ENCODE measurements at regions not wholly inside any gene's neighbourhood (a gene's known extent, or its start where the extent isn't known, plus 50 kb on each side); places are given as distances from the start of the nearest gene placed in this dataset.

DNA sequence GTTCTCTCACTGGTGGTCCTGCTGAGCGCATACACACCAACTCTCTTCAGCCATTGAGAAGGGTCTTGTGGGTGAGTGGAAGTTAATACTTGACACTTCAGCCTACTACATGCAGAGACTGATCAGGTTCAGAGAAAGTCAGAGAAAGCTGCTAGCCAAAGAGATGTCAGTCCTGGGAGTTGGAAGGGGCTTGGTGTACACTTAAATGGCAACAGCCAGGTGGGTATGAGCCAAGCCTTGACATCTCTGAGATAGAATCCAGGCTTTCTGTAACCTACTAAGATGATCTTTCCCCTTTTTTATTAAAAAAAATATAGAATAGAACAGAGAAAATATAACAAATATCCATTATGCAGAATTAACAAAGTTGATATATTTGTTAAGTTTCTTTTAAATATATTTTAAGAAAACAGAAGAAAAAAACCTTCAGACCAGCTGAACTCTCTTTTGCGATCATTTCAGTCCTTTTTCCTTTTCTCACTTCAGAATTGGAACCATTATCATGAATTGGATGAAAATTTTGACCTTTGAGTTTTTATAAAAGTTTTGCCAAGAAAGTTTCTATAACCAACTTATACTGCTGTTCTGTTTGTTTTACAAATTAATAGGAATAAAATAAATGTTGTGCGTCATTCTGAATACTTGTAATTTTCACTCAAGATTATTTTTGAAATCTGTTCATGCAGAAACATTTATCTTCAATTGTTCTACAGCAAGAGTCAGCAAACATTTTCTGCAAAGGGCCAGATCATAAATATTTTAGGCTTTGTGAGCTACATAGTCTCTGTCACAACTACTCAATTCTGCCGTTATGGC, 153.0 kb downstream of the RFC3 start:
- no peak overlapping the region for H3K27ac ChIP-seq

DNA sequence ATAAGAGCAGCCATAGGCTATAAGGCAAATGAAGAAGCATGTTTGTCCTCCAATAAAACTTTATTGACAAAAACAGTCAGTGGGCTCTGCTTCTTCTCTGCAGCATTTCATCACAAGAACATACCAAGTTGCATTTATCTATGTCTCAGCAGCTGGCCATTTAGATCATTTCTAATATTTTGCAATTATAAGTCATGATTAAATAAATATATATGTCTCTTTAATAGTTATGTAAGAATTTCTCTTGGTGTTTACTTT, 153.5 kb downstream of the RFC3 start:
- Histone ChIP-seq H3K36me3 (no peaks in the 10 kb centered on the region), H3K27ac (no peak overlapping the region), H3K4me3 (no peak overlapping the region), H3K4me1 (no peaks in the 10 kb centered on the region), H3K27me3 (no peaks in the 10 kb centered on the region), H3K9me3 (no peaks in the 10 kb centered on the region)
- intact Hi-C loops (cut with DNase I) = no loop called here
- no peak for DNase-seq (ENCODE audit: extremely low spot score in 2 of 2)
- TF ChIP-seq, protein P1, sequence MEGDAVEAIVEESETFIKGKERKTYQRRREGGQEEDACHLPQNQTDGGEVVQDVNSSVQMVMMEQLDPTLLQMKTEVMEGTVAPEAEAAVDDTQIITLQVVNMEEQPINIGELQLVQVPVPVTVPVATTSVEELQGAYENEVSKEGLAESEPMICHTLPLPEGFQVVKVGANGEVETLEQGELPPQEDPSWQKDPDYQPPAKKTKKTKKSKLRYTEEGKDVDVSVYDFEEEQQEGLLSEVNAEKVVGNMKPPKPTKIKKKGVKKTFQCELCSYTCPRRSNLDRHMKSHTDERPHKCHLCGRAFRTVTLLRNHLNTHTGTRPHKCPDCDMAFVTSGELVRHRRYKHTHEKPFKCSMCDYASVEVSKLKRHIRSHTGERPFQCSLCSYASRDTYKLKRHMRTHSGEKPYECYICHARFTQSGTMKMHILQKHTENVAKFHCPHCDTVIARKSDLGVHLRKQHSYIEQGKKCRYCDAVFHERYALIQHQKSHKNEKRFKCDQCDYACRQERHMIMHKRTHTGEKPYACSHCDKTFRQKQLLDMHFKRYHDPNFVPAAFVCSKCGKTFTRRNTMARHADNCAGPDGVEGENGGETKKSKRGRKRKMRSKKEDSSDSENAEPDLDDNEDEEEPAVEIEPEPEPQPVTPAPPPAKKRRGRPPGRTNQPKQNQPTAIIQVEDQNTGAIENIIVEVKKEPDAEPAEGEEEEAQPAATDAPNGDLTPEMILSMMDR (IDR thresholded peaks at IDR 0.05) = no peak
- no peak for TF ChIP-seq POLR2AphosphoS5 (IDR thresholded peaks at IDR 0.05; ENCODE audit: insufficient read depth in 1 of 2, low read depth in 1 of 2)

More for the DNA sequence above, 153.0 kb downstream of the RFC3 start:
- Histone ChIP-seq H3K27me3 (no peaks in the 10 kb centered on the region), H3K4me3 (no peak overlapping the region), H3K36me3 (no peaks in the 10 kb centered on the region), H3K9me3 (no peaks in the 10 kb centered on the region), H3K4me1 (no peaks in the 10 kb centered on the region)
- TF ChIP-seq POLR2A (IDR thresholded peaks at IDR 0.05) = no peak
- TF ChIP-seq, protein P1 (IDR thresholded peaks at IDR 0.05) = no peak
- no peak for TF ChIP-seq POLR2AphosphoS5 (IDR thresholded peaks at IDR 0.05; ENCODE audit: insufficient read depth in 1 of 2, low read depth in 1 of 2)
- intact Hi-C loops (cut with DNase I) = no loop called here
- DNase-seq (ENCODE audit: extremely low spot score in 2 of 2) = no peak

DNA sequence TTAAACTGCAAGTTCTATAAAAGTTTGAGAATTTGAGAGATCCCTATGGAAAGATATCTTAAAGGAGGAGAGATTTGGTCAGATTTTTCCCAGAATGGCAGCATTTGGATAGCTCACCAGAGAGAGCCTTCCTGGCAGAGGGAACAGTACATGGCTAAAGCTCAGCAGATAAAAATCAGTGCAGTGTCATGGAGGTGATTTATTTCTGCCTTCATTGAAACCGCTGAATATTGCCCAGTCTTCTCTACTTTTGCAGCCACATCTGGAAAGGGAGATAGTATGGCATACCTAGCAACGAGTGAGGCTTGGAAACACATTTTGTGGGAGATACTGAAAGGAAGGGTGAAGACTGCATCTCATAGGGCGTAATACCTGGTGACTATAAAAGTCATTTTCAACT, 155.2 kb downstream of the RFC3 start:
- H3K36me3 ChIP-seq = no peaks in the 10 kb centered on the region
- intact Hi-C loops (cut with DNase I) = no loop called here
- no peaks in the 10 kb centered on the region for H3K27me3 ChIP-seq
- no peak for DNase-seq (ENCODE audit: extremely low spot score in 2 of 2)
- H3K9me3 ChIP-seq = no peaks in the 10 kb centered on the region
- H3K4me3 ChIP-seq = no peak overlapping the region
- no peak overlapping the region for H3K27ac ChIP-seq
- no peak for TF ChIP-seq POLR2A (IDR thresholded peaks at IDR 0.05)
- TF ChIP-seq POLR2AphosphoS5 (IDR thresholded peaks at IDR 0.05; ENCODE audit: insufficient read depth in 1 of 2, low read depth in 1 of 2) = no peak
- TF ChIP-seq, protein P1 (IDR thresholded peaks at IDR 0.05) = no peak
- no peaks in the 10 kb centered on the region for H3K4me1 ChIP-seq

DNA sequence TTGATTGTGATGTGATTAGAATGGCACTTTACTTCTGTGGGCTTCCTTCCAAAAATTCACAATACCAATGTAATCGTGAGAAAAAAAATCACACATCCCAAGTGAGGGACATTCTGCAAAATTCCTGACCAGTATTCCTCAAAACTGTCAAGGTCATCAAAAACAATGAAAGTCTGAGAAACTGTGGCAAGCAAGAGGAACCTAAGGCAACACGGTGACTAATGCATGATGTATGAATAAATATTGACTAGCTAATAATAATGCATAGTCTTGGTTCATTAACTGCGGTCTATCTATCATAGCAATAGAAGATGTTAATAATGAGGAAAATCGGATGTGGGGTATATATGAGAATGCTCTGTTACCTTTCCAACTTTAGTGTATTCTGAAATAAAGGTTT, 159.0 kb downstream of the RFC3 start:
- Histone ChIP-seq H3K27me3 (no peaks in the 10 kb centered on the region), H3K36me3 (no peaks in the 10 kb centered on the region), H3K9me3 (no peaks in the 10 kb centered on the region), H3K4me3 (no peak overlapping the region), H3K27ac (no peak overlapping the region), H3K4me1 (no peaks in the 10 kb centered on the region)
- intact Hi-C loops (cut with DNase I) = no loop called here
- TF ChIP-seq POLR2AphosphoS5 (IDR thresholded peaks at IDR 0.05; ENCODE audit: insufficient read depth in 1 of 2, low read depth in 1 of 2) = no peak
- no peak for TF ChIP-seq POLR2A (IDR thresholded peaks at IDR 0.05)
- TF ChIP-seq, protein P1 (IDR thresholded peaks at IDR 0.05) = no peak
- DNase-seq (ENCODE audit: extremely low spot score in 2 of 2) = no peak

DNA sequence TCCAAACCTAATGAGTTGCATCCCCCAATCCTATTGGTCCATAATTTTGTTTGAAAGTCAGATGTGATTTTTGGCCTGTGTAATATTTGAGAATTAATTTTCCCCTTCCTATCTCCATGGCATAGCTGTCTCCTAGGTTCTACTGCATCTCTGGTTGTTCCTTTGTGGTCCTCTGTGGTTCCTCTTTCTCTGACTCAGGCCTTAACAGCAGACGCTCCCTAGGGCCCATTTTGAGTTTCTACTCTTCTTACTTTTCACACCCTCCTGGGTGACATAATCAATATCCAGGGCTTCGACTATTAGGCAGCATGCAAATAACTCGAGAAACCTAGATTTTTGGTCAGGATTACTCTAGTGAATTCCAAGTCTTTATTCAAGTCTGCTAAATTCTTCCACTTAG, 160.7 kb downstream of the RFC3 start:
- intact Hi-C loops (cut with DNase I) = no loop called here
- no peak overlapping the region for H3K27ac ChIP-seq
- DNase-seq (ENCODE audit: extremely low spot score in 2 of 2) = no peak
- no peak overlapping the region for H3K4me3 ChIP-seq
- H3K9me3 ChIP-seq = no peaks in the 10 kb centered on the region
- no peaks in the 10 kb centered on the region for H3K4me1 ChIP-seq
- no peaks in the 10 kb centered on the region for H3K36me3 ChIP-seq
- TF ChIP-seq, protein P1 (IDR thresholded peaks at IDR 0.05) = no peak
- TF ChIP-seq POLR2A (IDR thresholded peaks at IDR 0.05) = no peak
- no peak for TF ChIP-seq POLR2AphosphoS5 (IDR thresholded peaks at IDR 0.05; ENCODE audit: insufficient read depth in 1 of 2, low read depth in 1 of 2)
- no peaks in the 10 kb centered on the region for H3K27me3 ChIP-seq

Measured in vagina (tissue), 2 donors.